DOHH2 (cell line): ENCODE measurements at regions not wholly inside any gene's neighbourhood (a gene's known extent, or its start where the extent isn't known, plus 50 kb on each side); places are given as distances from the start of the nearest gene placed in this dataset.

Experiments
- H3F3A ChIP-seq: fragments of 200-600 bp; sonication (generic), shearing (Covaris generic); 2 replicates; pipeline ENCODE4 v1.6.0; 2016; ENCODE audit warnings: antibody characterized with exemption, mild to moderate bottlenecking; ENCODE audit not compliant: control insufficient read depth, insufficient read depth
- H3K27ac ChIP-seq: fragments of 200-600 bp; sonication (generic); 2 replicates; pipeline ENCODE4 v1.5.1; 2014; ENCODE audit warnings: low read depth, mild to moderate bottlenecking, low read length, moderate library complexity
- H3K27me3 ChIP-seq: fragments of 200-600 bp; sonication (generic); 2 replicates; pipeline ENCODE4 v1.6.1; 2014; ENCODE audit warnings: mild to moderate bottlenecking, low read length, mixed read lengths; ENCODE audit not compliant: control insufficient read depth
- H3K36me3 ChIP-seq: fragments of 200-600 bp; sonication (generic); 2 replicates; pipeline ENCODE4 v1.6.1; 2014; ENCODE audit warnings: mild to moderate bottlenecking, low read length, moderate library complexity, mixed read lengths; ENCODE audit not compliant: control insufficient read depth
- H3K4me1 ChIP-seq: fragments of 200-600 bp; sonication (generic); 2 replicates; pipeline ENCODE4 v1.6.1; 2014; ENCODE audit warnings: mild to moderate bottlenecking, low read length, mixed read lengths; ENCODE audit not compliant: control insufficient read depth
- H3K4me2 ChIP-seq: fragments of 200-600 bp; sonication (generic); 2 replicates; pipeline ENCODE4 v1.6.0; 2014; ENCODE audit warnings: mild to moderate bottlenecking, low read length, moderate library complexity
- H3K4me3 ChIP-seq: fragments of 200-600 bp; sonication (generic); 2 replicates; pipeline ENCODE4 v1.5.1; 2014; ENCODE audit warnings: mild to moderate bottlenecking, low read length, mixed read lengths
- H3K79me2 ChIP-seq: fragments of 200-600 bp; sonication (generic); 2 replicates; pipeline ENCODE4 v1.6.1; 2014; ENCODE audit warnings: mild to moderate bottlenecking, low read length, mixed read lengths; ENCODE audit not compliant: control insufficient read depth
- H3K9me2 ChIP-seq: fragments of 200-600 bp; sonication (generic); replicated peaks from 2 replicates; pipeline ENCODE4 v1.6.1; 2014; ENCODE audit warnings: mild to moderate bottlenecking, low read length, mixed read lengths; ENCODE audit not compliant: control insufficient read depth
- H3K9me3 ChIP-seq: fragments of 200-600 bp; sonication (generic); 2 replicates; pipeline ENCODE4 v1.6.1; 2014; ENCODE audit warnings: antibody characterized with exemption, low read length, mixed read lengths; ENCODE audit not compliant: control insufficient read depth, insufficient read depth
- H4K20me1 ChIP-seq: fragments of 200-600 bp; sonication (generic); 2 replicates; pipeline ENCODE4 v1.6.0; 2014; ENCODE audit warnings: low read depth, mild to moderate bottlenecking, antibody characterized with exemption, low read length, moderate library complexity; ENCODE audit not compliant: control insufficient read depth, insufficient read depth
- EZH2phosphoT487 ChIP-seq: fragments of 200-600 bp; sonication (generic); IDR thresholded peaks from 2 replicates; pipeline ENCODE4 v1.6.1; 2017; ENCODE audit warnings: borderline replicate concordance, mild to moderate bottlenecking, antibody characterized with exemption, low read length, moderate library complexity, mixed read lengths
- TF ChIP-seq, protein P1 (sequence below): fragments of 200-600 bp; sonication (generic); IDR thresholded peaks from one replicate; pipeline ENCODE4 v1.5.1; 2014; ENCODE audit warnings: antibody characterized with exemption, mild to moderate bottlenecking, low read depth, low read length; ENCODE audit not compliant: poor library complexity, severe bottlenecking

DNA sequence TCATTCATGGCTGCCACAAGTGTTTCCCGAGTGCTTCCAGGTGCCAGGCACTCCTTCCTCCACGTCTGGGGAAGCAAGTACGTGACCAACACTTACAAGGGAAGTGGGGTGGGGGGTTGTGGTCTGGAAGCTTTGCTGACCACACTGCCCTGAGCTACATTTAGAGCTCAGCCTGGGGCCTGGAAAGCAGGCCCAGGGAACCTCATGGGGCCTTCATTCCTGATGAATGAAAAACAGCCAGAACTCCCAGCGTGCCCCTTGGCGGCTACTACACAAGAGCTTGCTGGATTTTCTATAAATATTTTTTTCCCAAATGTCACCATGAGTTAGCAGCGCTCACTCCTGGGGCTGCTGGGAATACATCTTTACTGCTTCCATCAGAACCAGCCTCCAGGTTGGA is 73.3 kb downstream of the ABCC12 start:
- Histone ChIP-seq H3F3A (no peaks in the 10 kb centered on the region), H4K20me1 (no peaks in the 10 kb centered on the region), H3K27me3 (no peaks in the 10 kb centered on the region), H3K4me1 (no peaks in the 10 kb centered on the region), H3K36me3 (no peaks in the 10 kb centered on the region), H3K4me3 (no peak overlapping the region), H3K9me3 (no peaks in the 10 kb centered on the region), H3K4me2 (no peak overlapping the region), H3K79me2 (no peaks in the 10 kb centered on the region), H3K27ac (no peak overlapping the region), H3K9me2 (no peaks in the 10 kb centered on the region)
- TF ChIP-seq, protein P1, sequence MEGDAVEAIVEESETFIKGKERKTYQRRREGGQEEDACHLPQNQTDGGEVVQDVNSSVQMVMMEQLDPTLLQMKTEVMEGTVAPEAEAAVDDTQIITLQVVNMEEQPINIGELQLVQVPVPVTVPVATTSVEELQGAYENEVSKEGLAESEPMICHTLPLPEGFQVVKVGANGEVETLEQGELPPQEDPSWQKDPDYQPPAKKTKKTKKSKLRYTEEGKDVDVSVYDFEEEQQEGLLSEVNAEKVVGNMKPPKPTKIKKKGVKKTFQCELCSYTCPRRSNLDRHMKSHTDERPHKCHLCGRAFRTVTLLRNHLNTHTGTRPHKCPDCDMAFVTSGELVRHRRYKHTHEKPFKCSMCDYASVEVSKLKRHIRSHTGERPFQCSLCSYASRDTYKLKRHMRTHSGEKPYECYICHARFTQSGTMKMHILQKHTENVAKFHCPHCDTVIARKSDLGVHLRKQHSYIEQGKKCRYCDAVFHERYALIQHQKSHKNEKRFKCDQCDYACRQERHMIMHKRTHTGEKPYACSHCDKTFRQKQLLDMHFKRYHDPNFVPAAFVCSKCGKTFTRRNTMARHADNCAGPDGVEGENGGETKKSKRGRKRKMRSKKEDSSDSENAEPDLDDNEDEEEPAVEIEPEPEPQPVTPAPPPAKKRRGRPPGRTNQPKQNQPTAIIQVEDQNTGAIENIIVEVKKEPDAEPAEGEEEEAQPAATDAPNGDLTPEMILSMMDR: no peak
- TF ChIP-seq EZH2phosphoT487: no peak

DNA sequence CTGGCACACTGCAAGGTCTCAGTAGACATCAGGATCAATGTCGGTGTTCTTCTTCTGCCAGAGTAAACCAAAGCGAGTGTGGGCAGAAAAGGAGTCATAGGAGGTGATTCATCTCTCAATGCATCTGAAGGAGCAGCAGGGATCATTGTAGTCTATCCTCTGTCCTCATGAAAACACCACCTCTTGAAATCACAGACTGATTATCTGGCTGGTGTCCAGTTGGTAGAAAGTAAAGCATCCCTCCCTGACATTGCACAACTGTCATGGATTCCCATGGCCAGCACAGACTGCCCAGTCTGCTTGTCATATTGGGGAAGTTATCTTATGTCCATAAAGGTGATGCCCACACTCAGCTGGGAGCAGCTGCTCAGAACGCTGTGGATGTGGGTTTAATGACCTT is 74.1 kb downstream of the ABCC12 start:
- Histone ChIP-seq H3K4me3 (no peak overlapping the region), H4K20me1 (no peaks in the 10 kb centered on the region), H3F3A (no peaks in the 10 kb centered on the region), H3K9me2 (no peaks in the 10 kb centered on the region), H3K9me3 (no peaks in the 10 kb centered on the region), H3K27me3 (no peaks in the 10 kb centered on the region), H3K79me2 (no peaks in the 10 kb centered on the region), H3K4me2 (no peak overlapping the region), H3K27ac (no peak overlapping the region), H3K4me1 (no peaks in the 10 kb centered on the region), H3K36me3 (no peaks in the 10 kb centered on the region)
- TF ChIP-seq EZH2phosphoT487: no peak
- TF ChIP-seq, protein P1: no peak

DNA sequence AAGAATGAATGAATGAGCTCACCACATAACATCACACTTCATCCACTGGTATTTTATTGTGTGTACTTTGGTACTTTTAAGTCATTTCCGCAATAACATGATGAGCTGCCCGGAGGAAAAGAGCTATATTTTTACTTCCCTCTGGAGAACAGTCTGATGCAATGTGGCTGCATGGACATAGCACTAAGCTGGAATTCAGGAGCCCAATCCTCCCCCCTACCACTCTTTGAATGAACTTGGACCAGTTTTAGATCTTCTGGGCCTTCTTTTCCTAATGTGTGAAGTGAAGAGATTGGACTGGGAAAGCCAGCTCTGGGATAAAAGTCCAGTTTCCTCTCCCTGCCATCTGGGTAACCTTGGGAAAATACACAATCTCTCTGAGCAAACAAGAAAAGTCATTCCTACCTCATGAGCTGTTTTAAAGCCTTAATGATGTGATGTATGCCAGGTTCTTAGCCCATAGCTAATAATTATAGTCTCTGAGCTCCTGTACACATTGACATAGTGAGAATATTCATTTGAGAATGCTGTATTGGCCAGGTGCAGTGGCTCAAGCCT is 79.3 kb downstream of the ABCC12 start:
- Histone ChIP-seq H3K4me2 (no peak overlapping the region), H3K9me3 (no peaks in the 10 kb centered on the region)
- TF ChIP-seq, protein P1: no peak
- TF ChIP-seq EZH2phosphoT487: no peak

More for the DNA sequence above, 79.3 kb downstream of the ABCC12 start:
- Histone ChIP-seq H3K4me3 (no peak overlapping the region), H3K36me3 (no peaks in the 10 kb centered on the region), H4K20me1 (no peaks in the 10 kb centered on the region), H3K9me2 (no peaks in the 10 kb centered on the region), H3K27me3 (no peaks in the 10 kb centered on the region), H3K27ac (no peak overlapping the region), H3K79me2 (no peaks in the 10 kb centered on the region), H3K4me1 (no peaks in the 10 kb centered on the region), H3F3A (no peaks in the 10 kb centered on the region)
